Mesothelial cell of epicardium (in vitro differentiated cells): ENCODE measurements at regions not wholly inside any gene's neighbourhood (a gene's known extent, or its start where the extent isn't known, plus 50 kb on each side); places are given as distances from the start of the nearest gene placed in this dataset.

Source experiments
- DNase-seq, 2 experiments: peaks; one replicate each; pipeline ENCODE4 v3.0.0; 2021; ENCODE audit warnings: low spot score in 2 of 2; ENCODE audit not compliant: unreplicated experiment in 2 of 2
- H3K27ac Mint-ChIP-seq: 2 replicates; pipeline ENCODE4 v1.8.0; 2021; ENCODE audit warnings: mixed read lengths
- H3K27me3 Mint-ChIP-seq: 2 replicates; pipeline ENCODE4 v1.8.0; 2021; ENCODE audit warnings: low read depth, mixed read lengths
- H3K36me3 Mint-ChIP-seq: 2 replicates; pipeline ENCODE4 v1.8.0; 2021; ENCODE audit warnings: mixed read lengths
- H3K4me1 Mint-ChIP-seq: 2 replicates; pipeline ENCODE4 v1.8.0; 2021; ENCODE audit warnings: mixed read lengths
- H3K4me3 Mint-ChIP-seq: 2 replicates; pipeline ENCODE4 v1.8.0; 2021; ENCODE audit warnings: mild to moderate bottlenecking, moderate library complexity, mixed read lengths
- H3K9me3 Mint-ChIP-seq: 2 replicates; pipeline ENCODE4 v1.8.0; 2021; ENCODE audit warnings: mixed read lengths
- TF ChIP-seq, protein P1 (sequence below): fragments of 200-600 bp; sonication (generic); IDR thresholded peaks from one replicate; pipeline ENCODE4 v1.5.0; 2021; ENCODE audit warnings: antibody characterized with exemption; ENCODE audit not compliant: unreplicated experiment

DNA sequence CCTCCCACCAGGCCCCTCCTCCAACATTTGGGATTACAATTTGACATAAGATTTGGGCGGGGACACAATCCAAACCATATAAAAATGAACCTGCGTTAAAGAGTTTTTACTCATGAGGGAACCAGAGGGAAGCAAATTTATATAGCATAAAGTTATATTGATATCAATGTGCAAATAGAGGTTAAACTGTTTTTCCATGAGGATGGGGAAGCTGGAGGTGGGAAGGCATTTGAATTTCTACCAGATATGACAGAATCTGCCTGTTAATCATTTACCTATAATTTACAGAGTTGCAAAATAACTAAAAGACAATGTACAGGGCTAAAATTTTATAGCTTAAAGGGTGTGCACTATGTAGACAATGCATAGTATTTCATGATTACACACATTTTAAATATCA, 322.0 kb upstream of the FKBP1C start:
- no peak overlapping the region for H3K27ac Mint-ChIP-seq
- no peak overlapping the region for H3K4me3 Mint-ChIP-seq
- TF ChIP-seq, protein P1, sequence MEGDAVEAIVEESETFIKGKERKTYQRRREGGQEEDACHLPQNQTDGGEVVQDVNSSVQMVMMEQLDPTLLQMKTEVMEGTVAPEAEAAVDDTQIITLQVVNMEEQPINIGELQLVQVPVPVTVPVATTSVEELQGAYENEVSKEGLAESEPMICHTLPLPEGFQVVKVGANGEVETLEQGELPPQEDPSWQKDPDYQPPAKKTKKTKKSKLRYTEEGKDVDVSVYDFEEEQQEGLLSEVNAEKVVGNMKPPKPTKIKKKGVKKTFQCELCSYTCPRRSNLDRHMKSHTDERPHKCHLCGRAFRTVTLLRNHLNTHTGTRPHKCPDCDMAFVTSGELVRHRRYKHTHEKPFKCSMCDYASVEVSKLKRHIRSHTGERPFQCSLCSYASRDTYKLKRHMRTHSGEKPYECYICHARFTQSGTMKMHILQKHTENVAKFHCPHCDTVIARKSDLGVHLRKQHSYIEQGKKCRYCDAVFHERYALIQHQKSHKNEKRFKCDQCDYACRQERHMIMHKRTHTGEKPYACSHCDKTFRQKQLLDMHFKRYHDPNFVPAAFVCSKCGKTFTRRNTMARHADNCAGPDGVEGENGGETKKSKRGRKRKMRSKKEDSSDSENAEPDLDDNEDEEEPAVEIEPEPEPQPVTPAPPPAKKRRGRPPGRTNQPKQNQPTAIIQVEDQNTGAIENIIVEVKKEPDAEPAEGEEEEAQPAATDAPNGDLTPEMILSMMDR, result no peak
- H3K27me3 Mint-ChIP-seq, result peaks cover 62% of the 10 kb centered on the region
- no peak for DNase-seq
- H3K9me3 Mint-ChIP-seq, result peaks cover 4% of the 10 kb centered on the region
- H3K36me3 Mint-ChIP-seq, result no peaks in the 10 kb centered on the region
- H3K4me1 Mint-ChIP-seq, result peaks cover 6% of the 10 kb centered on the region

DNA sequence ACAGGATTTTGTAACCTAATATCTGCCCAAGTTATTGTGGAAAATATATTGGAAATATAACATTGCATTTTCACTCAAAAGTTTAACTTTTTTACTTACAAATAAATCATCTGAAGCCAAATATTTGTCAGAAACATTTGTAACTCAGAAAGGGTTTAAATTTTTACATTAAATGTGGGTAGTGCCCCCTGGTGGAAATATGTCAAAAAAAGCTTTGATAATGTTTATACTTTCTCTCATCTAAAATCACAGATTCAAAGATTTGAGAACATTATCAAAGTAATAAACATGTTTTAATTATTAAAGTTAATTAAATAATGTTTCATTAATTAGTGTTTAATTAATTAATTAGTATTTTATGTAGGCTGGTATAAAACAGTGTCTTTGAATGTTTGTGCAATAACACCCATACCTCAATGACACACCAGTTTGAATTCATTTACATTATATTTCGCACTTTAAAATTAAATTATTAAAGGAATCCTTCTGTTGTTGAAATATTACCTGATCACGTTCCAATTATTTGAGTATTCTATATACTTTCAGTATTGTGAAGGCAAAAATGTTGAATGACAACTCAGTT, 320.1 kb upstream of the FKBP1C start:
- Mint-ChIP-seq H3K27ac (no peak overlapping the region), H3K36me3 (no peaks in the 10 kb centered on the region), H3K9me3 (peaks cover 4% of the 10 kb centered on the region), H3K4me3 (no peak overlapping the region), H3K4me1 (peaks cover 6% of the 10 kb centered on the region), H3K27me3 (peaks cover 57% of the 10 kb centered on the region)
- TF ChIP-seq, protein P1, result peak; percentile 91
- no peak for DNase-seq

DNA sequence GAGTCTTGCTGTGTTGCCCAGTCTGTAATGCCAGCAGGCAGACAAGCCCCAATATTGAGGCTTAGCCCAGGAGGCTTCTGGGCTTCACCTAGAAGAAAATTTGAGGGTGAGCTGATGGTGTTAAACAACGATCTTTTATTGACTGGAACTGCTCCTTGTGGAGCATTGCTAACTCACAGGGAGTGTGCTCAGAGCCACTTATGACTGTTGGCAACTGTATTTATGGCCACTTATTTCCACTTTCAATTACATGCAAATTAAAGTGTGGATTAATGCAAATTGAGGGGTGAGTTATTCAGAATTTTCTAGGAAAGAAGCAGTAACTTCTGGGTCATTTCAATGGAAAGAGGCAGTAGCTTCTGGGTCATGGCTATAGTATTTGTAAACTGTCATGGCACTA, 317.2 kb upstream of the FKBP1C start:
- DNase-seq, result no peak
- no peaks in the 10 kb centered on the region for H3K9me3 Mint-ChIP-seq
- H3K4me3 Mint-ChIP-seq, result no peak overlapping the region
- peaks cover 6% of the 10 kb centered on the region for H3K4me1 Mint-ChIP-seq
- TF ChIP-seq, protein P1, result no peak
- H3K27me3 Mint-ChIP-seq, result peaks cover 32% of the 10 kb centered on the region
- H3K36me3 Mint-ChIP-seq, result no peaks in the 10 kb centered on the region
- no peak overlapping the region for H3K27ac Mint-ChIP-seq

DNA sequence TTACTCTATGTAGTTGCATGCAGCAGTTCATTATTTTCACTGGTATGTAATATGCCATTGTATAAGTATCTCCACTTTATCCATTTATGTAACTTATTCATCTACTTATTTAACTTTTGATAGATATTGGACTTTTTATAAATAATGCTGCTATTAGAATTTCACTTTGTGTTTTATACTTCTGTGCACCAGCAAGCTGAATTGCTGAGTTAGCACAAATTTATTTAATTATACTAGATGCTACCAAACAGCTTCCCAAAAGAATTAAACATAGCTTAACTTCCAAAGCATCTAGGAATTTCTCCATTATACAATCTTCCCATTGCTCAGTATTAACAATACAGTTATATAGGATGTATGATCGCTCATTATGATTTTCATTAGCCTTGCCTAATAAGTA, 308.0 kb upstream of the FKBP1C start:
- Mint-ChIP-seq H3K36me3 (no peaks in the 10 kb centered on the region), H3K27ac (no peak overlapping the region), H3K27me3 (no peaks in the 10 kb centered on the region), H3K4me3 (no peak overlapping the region), H3K4me1 (peaks cover 1% of the 10 kb centered on the region), H3K9me3 (peaks cover 8% of the 10 kb centered on the region)
- TF ChIP-seq, protein P1, result no peak
- no peak for DNase-seq

DNA sequence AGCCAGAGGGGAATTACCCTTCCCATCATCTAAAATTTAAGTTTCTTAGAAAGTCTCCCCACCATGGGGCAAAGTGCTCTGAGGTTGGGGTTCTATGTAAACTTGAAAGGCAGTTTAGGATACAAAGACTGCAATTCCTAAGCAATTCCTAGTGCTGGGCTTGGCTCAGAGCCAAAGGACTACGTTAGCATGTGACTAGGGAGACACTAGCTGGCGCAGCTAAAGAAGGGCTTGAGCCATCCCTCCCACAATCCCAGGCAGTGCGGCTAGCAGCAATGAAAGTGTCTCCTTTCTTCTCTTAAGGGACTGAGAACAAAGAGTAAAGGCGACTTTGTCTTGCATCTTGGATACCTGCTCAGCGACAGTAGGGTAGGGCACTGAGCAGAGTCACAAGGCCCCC, 306.6 kb upstream of the FKBP1C start:
- no peaks in the 10 kb centered on the region for H3K27me3 Mint-ChIP-seq
- no peak for DNase-seq
- TF ChIP-seq, protein P1, result no peak
- H3K9me3 Mint-ChIP-seq, result peaks cover 8% of the 10 kb centered on the region
- no peak overlapping the region for H3K27ac Mint-ChIP-seq
- peaks cover 1% of the 10 kb centered on the region for H3K4me1 Mint-ChIP-seq
- H3K36me3 Mint-ChIP-seq, result no peaks in the 10 kb centered on the region
- no peak overlapping the region for H3K4me3 Mint-ChIP-seq

DNA sequence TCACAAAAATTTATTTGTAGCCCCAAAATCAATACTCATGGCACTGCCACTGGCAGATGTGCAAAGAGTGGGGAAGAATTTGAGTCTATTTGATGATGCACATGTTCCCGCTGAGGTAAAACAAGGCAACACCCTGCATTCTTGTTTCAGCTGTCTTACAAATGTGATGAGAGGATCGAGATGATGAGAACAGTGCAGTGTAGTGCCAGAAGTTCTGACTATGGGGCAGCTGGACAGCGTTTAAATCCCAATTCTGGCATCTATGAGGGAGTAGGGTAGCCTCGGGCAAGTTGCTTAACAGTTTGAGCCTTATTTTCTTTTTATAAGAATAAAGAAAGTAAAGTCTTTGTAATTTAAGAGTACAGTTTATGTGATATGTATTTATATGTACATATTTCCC, 296.7 kb upstream of the FKBP1C start:
- Mint-ChIP-seq H3K27me3 (no peaks in the 10 kb centered on the region), H3K9me3 (peaks cover 10% of the 10 kb centered on the region), H3K4me1 (no peaks in the 10 kb centered on the region), H3K27ac (no peak overlapping the region), H3K36me3 (no peaks in the 10 kb centered on the region), H3K4me3 (no peak overlapping the region)
- DNase-seq, result no peak
- TF ChIP-seq, protein P1, result no peak
